Endothelial cell (in vitro differentiated cells): ENCODE measurements at regions not wholly inside any gene's neighbourhood (a gene's known extent, or its start where the extent isn't known, plus 50 kb on each side); places are given as distances from the start of the nearest gene placed in this dataset.

Experiments
- DNase-seq: peaks from one replicate; pipeline ENCODE4 v3.0.0; 2021; ENCODE audit warnings: low spot score
- H3K27ac Mint-ChIP-seq: one replicate; pipeline ENCODE4 v1.8.0; 2021; ENCODE audit warnings: mixed read lengths, inconsistent platforms; ENCODE audit not compliant: unreplicated experiment
- H3K27me3 Mint-ChIP-seq: one replicate; pipeline ENCODE4 v1.8.0; 2021; ENCODE audit warnings: mild to moderate bottlenecking, moderate library complexity, mixed read lengths, inconsistent platforms; ENCODE audit not compliant: unreplicated experiment
- H3K36me3 Mint-ChIP-seq: one replicate; pipeline ENCODE4 v1.8.0; 2021; ENCODE audit warnings: mild to moderate bottlenecking, low read depth, mixed read lengths, inconsistent platforms; ENCODE audit not compliant: unreplicated experiment
- H3K4me1 Mint-ChIP-seq: one replicate; pipeline ENCODE4 v1.8.0; 2021; ENCODE audit warnings: mild to moderate bottlenecking, mixed read lengths, inconsistent platforms; ENCODE audit not compliant: unreplicated experiment
- H3K4me3 Mint-ChIP-seq: one replicate; pipeline ENCODE4 v1.8.0; 2021; ENCODE audit warnings: mild to moderate bottlenecking, mixed read lengths, inconsistent platforms; ENCODE audit not compliant: unreplicated experiment
- H3K9me3 Mint-ChIP-seq: one replicate; pipeline ENCODE4 v1.8.0; 2021; ENCODE audit warnings: mixed read lengths, inconsistent platforms; ENCODE audit not compliant: unreplicated experiment
- TF ChIP-seq, protein P1 (sequence below): fragments of 200-600 bp; sonication (generic); IDR thresholded peaks from one replicate; pipeline ENCODE4 v1.5.0; 2021; ENCODE audit warnings: antibody characterized with exemption; ENCODE audit not compliant: unreplicated experiment

DNA sequence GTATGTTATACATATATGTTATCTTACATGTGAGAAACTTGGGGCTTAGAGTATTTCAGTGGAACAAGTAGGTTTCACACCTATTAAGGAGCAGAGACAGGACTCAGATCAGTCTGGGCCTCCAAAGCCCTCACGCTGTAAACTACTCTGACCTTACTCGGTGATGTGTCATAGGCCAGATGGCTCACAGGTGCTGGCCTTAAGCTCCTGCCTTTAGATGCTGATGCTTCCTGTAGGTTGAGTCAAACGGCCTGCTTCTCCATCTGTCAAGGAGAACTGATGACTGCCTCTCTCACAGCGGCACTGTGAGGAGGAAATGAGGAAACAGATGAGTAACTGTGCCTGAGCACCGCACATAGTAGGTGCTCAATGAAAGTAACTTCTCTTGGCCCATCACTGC lies 312.6 kb upstream of the COBL start:
- TF ChIP-seq, protein P1, sequence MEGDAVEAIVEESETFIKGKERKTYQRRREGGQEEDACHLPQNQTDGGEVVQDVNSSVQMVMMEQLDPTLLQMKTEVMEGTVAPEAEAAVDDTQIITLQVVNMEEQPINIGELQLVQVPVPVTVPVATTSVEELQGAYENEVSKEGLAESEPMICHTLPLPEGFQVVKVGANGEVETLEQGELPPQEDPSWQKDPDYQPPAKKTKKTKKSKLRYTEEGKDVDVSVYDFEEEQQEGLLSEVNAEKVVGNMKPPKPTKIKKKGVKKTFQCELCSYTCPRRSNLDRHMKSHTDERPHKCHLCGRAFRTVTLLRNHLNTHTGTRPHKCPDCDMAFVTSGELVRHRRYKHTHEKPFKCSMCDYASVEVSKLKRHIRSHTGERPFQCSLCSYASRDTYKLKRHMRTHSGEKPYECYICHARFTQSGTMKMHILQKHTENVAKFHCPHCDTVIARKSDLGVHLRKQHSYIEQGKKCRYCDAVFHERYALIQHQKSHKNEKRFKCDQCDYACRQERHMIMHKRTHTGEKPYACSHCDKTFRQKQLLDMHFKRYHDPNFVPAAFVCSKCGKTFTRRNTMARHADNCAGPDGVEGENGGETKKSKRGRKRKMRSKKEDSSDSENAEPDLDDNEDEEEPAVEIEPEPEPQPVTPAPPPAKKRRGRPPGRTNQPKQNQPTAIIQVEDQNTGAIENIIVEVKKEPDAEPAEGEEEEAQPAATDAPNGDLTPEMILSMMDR, result no peak
- no peaks in the 10 kb centered on the region for H3K36me3 Mint-ChIP-seq
- DNase-seq, result no peak
- H3K9me3 Mint-ChIP-seq, result no peaks in the 10 kb centered on the region
- H3K27me3 Mint-ChIP-seq, result peaks cover 3% of the 10 kb centered on the region
- no peak overlapping the region for H3K4me3 Mint-ChIP-seq
- peaks cover 4% of the 10 kb centered on the region for H3K4me1 Mint-ChIP-seq
- H3K27ac Mint-ChIP-seq, result no peak overlapping the region

DNA sequence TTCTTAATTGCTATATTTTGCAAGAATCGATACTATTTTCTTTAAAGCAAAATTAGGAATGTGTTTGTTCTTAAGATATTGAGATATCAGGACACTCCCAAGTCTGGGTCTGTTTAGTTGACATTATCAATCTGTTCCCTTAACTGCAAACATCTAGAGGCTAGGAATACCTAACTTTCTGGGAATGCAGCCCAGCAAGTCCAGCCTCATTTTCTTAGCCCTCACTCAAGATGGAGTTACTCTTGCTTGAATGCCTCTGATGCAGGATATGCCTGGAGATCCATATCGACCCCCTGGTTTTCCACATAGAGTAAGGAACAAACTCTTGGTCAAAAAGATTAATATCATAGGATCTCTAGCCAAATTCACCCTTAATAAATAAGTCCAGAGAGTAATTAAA lies 305.3 kb upstream of the COBL start:
- TF ChIP-seq, protein P1, result no peak
- Mint-ChIP-seq H3K36me3 (no peaks in the 10 kb centered on the region), H3K27ac (no peak overlapping the region), H3K4me3 (no peak overlapping the region), H3K27me3 (peaks cover 1% of the 10 kb centered on the region), H3K9me3 (no peaks in the 10 kb centered on the region), H3K4me1 (peaks cover 13% of the 10 kb centered on the region)
- no peak for DNase-seq

DNA sequence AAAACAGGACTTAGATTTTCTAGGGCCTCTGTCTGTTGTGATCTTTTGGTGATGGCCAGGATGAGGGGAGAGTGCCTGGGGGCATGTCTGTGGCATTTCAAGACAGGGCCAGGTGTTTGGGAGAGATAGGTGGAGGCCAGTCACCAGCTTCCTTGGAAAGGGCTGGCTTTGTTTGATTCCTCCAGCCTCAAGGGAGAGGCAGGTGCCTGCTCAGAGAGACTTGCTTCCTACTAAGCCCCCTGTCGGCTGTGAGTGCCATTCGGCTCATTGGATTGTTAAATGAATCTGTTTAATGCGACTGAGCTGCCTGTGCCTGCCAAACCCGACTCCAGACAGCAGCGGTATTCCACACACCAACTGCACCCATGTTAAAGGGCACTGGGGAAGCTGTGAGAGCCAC lies 304.1 kb upstream of the COBL start:
- H3K27me3 Mint-ChIP-seq, result peaks cover 4% of the 10 kb centered on the region
- no peak overlapping the region for H3K27ac Mint-ChIP-seq
- peaks cover 13% of the 10 kb centered on the region for H3K4me1 Mint-ChIP-seq
- no peak overlapping the region for H3K4me3 Mint-ChIP-seq
- H3K36me3 Mint-ChIP-seq, result no peaks in the 10 kb centered on the region
- no peak for DNase-seq
- TF ChIP-seq, protein P1, result no peak
- no peaks in the 10 kb centered on the region for H3K9me3 Mint-ChIP-seq

DNA sequence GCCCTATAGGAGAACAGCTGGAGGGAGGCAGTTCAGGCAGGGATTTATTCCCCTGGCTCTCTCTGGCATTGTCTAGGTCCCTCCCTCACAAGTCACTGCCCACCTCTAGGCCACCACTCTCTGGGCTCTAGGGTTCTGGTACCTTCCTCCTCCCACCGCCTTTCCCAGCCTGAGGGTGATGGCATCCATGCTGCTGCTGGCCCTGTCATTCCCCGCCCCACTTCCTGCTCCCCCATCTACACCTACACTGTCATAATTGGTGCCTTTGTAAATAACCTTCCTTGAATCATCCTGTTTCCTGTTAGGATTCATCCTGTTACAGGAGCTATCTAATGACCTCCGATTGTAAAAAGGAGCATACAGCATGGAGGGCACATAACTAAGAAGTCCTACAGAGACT lies 303.3 kb upstream of the COBL start:
- H3K36me3 Mint-ChIP-seq, result no peaks in the 10 kb centered on the region
- H3K4me1 Mint-ChIP-seq, result peaks cover 13% of the 10 kb centered on the region
- no peaks in the 10 kb centered on the region for H3K9me3 Mint-ChIP-seq
- TF ChIP-seq, protein P1, result no peak
- no peak overlapping the region for H3K4me3 Mint-ChIP-seq
- no peak for DNase-seq
- H3K27me3 Mint-ChIP-seq, result peaks cover 4% of the 10 kb centered on the region
- H3K27ac Mint-ChIP-seq, result peak overlapping the region; percentile 57

DNA sequence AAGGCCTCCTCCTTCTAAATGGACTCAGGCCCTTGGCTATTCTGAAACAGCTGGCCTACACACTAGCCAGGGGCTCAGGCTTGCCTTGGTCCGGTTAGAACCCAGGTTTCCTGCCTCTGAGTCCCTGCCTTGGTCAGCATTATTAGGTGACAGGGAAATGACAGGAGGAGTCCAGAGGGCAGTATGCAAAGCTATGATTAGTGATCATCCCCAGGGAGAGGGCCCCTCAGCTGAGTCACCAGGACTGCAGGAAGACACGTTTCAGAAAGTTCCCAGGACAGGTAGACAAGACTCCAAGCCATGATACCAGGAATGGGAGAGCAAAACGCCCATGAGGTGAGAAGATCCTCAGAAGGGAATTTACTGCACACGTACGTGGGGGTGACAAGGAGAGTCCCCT lies 301.1 kb upstream of the COBL start:
- DNase-seq, result no peak
- Mint-ChIP-seq H3K4me1 (peaks cover 13% of the 10 kb centered on the region), H3K4me3 (no peak overlapping the region), H3K27me3 (peaks cover 4% of the 10 kb centered on the region), H3K9me3 (no peaks in the 10 kb centered on the region), H3K36me3 (no peaks in the 10 kb centered on the region), H3K27ac (no peak overlapping the region)
- TF ChIP-seq, protein P1, result no peak
